SK-N-SH (cell line): ENCODE measurements at regions not wholly inside any gene's neighbourhood (a gene's known extent, or its start where the extent isn't known, plus 50 kb on each side); places are given as distances from the start of the nearest gene placed in this dataset.

ENCODE experiments used
- CTCF ChIA-PET: fragments of 300-600, 350-600 bp; formaldehyde crosslinking; extraction: SDS; loops from one replicate; lab custom pipeline; 2021; lab: Yijun Ruan, JAX
- POLR2A ChIA-PET: fragments of 350-600 bp; sonication (Branson Sonifier 250); formaldehyde crosslinking; extraction: SDS; loops from one replicate; lab custom pipeline; 2020; ENCODE audit warnings: antibody characterized with exemption, inconsistent platforms; lab: Yijun Ruan, JAX
- DNase-seq: peaks from one replicate; pipeline ENCODE4 v3.0.0; 2012
- H2AFZ ChIP-seq: fragments of 200-600 bp; sonication (generic); 2 replicates; pipeline ENCODE4 v1.8.1; 2016; ENCODE audit warnings: antibody characterized with exemption, mild to moderate bottlenecking, low read depth
- H3F3A ChIP-seq: fragments of 200-600 bp; sonication (generic); replicated peaks from 2 replicates; pipeline ENCODE3; 2016; ENCODE audit warnings: antibody characterized with exemption, mild to moderate bottlenecking; ENCODE audit not compliant: insufficient read depth
- H3K27ac ChIP-seq, 2 experiments: fragments of 200-500 bp in 1 of 2; fragments of 200-600 bp in 1 of 2; sonication (Bioruptor generic) in 1 of 2; sonication (generic), shearing (Covaris generic) in 1 of 2; 2 replicates each; pipeline versions ENCODE4 v1.5.1 to v1.6.1; 2014 to 2016; ENCODE audit warnings: low read depth in 2 of 2, inconsistent platforms in 1 of 2, low read length in 1 of 2, mild to moderate bottlenecking in 1 of 2, mixed read lengths in 1 of 2
- H3K27me3 ChIP-seq: fragments of 200-600 bp; sonication (generic), shearing (Covaris generic); 2 replicates; pipeline ENCODE4 v1.6.1; 2016; ENCODE audit warnings: mixed run types; ENCODE audit not compliant: insufficient read depth
- H3K36me3 ChIP-seq, 2 experiments: fragments of 200-500 bp in 1 of 2; fragments of 200-600 bp in 1 of 2; sonication (Bioruptor generic) in 1 of 2; sonication (generic) in 1 of 2; replicated peaks in 1 of 2; 2 replicates each; pipeline versions ENCODE3 to v1.5.1; 2014 to 2016; ENCODE audit warnings: low read length in 1 of 2, mild to moderate bottlenecking in 1 of 2; ENCODE audit not compliant: insufficient read depth in 2 of 2, control insufficient read depth in 1 of 2
- H3K4me1 ChIP-seq, 2 experiments: fragments of 200-500 bp in 1 of 2; fragments of 200-600 bp in 1 of 2; sonication (Bioruptor generic) in 1 of 2; sonication (generic), shearing (Covaris generic) in 1 of 2; 2 replicates each; pipeline versions ENCODE4 v1.5.1 to v1.6.1; 2014 to 2016; ENCODE audit warnings: low read depth in 1 of 2, low read length in 1 of 2, mixed run types in 1 of 2; ENCODE audit not compliant: insufficient read depth in 2 of 2, control insufficient read depth in 1 of 2
- H3K4me2 ChIP-seq: fragments of 200-600 bp; sonication (generic), shearing (Covaris generic); 2 replicates; pipeline ENCODE4 v1.6.1; 2017; ENCODE audit warnings: mixed run types
- H3K4me3 ChIP-seq, 2 experiments: fragments of 200-500 bp in 1 of 2; fragments of 200-600 bp in 1 of 2; sonication (Bioruptor generic) in 1 of 2; sonication (generic), shearing (Covaris generic) in 1 of 2; 2 replicates each; pipeline versions ENCODE4 v1.5.1 to v1.8.1; 2014 to 2016; ENCODE audit warnings: low read depth in 2 of 2, inconsistent platforms in 1 of 2, low read length in 1 of 2, mild to moderate bottlenecking in 1 of 2, mixed read lengths in 1 of 2, moderate library complexity in 1 of 2
- H3K79me2 ChIP-seq: fragments of 200-600 bp; sonication (generic); 2 replicates; pipeline ENCODE4 v1.8.1; 2017; ENCODE audit warnings: mild to moderate bottlenecking; ENCODE audit not compliant: insufficient read depth
- H3K9ac ChIP-seq: fragments of 200-600 bp; sonication (generic); 2 replicates; pipeline ENCODE4 v1.6.1; 2017; ENCODE audit warnings: mixed run types
- H3K9me2 ChIP-seq: fragments of 200-600 bp; sonication (generic); 2 replicates; pipeline ENCODE4 v1.6.1; 2017; ENCODE audit warnings: mixed run types
- H3K9me3 ChIP-seq: fragments of 200-600 bp; sonication (generic); 2 replicates; pipeline ENCODE4 v1.6.1; 2017; ENCODE audit warnings: mixed run types, mild to moderate bottlenecking, moderate library complexity
- H4K20me1 ChIP-seq: fragments of 200-600 bp; sonication (generic); 2 replicates; pipeline ENCODE4 v1.6.1; 2017; ENCODE audit warnings: mild to moderate bottlenecking, mixed run types; ENCODE audit not compliant: insufficient read depth
- ELF1 ChIP-seq: IDR thresholded peaks from 2 replicates; pipeline ENCODE4 v1.4.0; 2012
- EZH2phosphoT487 ChIP-seq: fragments of 200-600 bp; sonication (generic); IDR thresholded peaks from 2 replicates; pipeline ENCODE4 v1.6.1; 2017; ENCODE audit warnings: low read depth, mixed run types, mild to moderate bottlenecking, antibody characterized with exemption, moderate library complexity, borderline replicate concordance
- FOSL2 ChIP-seq: IDR thresholded peaks from 2 replicates; pipeline ENCODE4 v1.4.0; 2012; ENCODE audit warnings: low read depth, mild to moderate bottlenecking, moderate library complexity, borderline replicate concordance
- GATA2 ChIP-seq: sonication (generic); formaldehyde crosslinking; IDR thresholded peaks from 2 replicates; pipeline ENCODE4 v1.5.0; 2020; ENCODE audit warnings: mild to moderate bottlenecking, missing genetic modification reagents
- MXI1 ChIP-seq: IDR thresholded peaks from 2 replicates; pipeline ENCODE4 v1.6.1; 2012; ENCODE audit warnings: mild to moderate bottlenecking, low read depth, low read length, improper control_type of control experiment
- NFIC ChIP-seq: IDR thresholded peaks from 2 replicates; pipeline ENCODE4 v1.4.0; 2012; ENCODE audit warnings: borderline replicate concordance
- NRF1 ChIP-seq: IDR thresholded peaks from 2 replicates; pipeline ENCODE4 v1.6.1; 2012; ENCODE audit warnings: low read depth, mild to moderate bottlenecking, low read length
- POLR2AphosphoS5 ChIP-seq: IDR thresholded peaks from 2 replicates; pipeline ENCODE4 v1.6.1; 2012; ENCODE audit warnings: low read depth, low read length
- RFX5 ChIP-seq: IDR thresholded peaks from 2 replicates; pipeline ENCODE4 v1.6.1; 2012; ENCODE audit warnings: mild to moderate bottlenecking, improper control_type of control experiment, low read length
- TAF1 ChIP-seq: IDR thresholded peaks from 2 replicates; pipeline ENCODE4 v1.6.1; 2012; ENCODE audit warnings: low read depth, mild to moderate bottlenecking, low read length, moderate library complexity, borderline replicate concordance
- WGBS: methylation state at CpG from one replicate; pipeline ENCODE4 v1.1.6; 2017; ENCODE audit warnings: low lambda C conversion rate; 5-methylcytosine and 5-hydroxymethylcytosine counted together
- TF ChIP-seq, protein P1 (sequence below): fragments of 150-350 bp; IDR thresholded peaks from 2 replicates; pipeline ENCODE4 v1.6.1; 2017; ENCODE audit warnings: antibody characterized with exemption, low read length, low read depth, borderline replicate concordance
- TF ChIP-seq, protein P2 (sequence below): fragments of 150-350 bp; IDR thresholded peaks from 2 replicates; pipeline ENCODE4 v1.6.1; 2016; ENCODE audit warnings: mild to moderate bottlenecking, low read depth, low read length
- TF ChIP-seq, protein P3 (sequence below): IDR thresholded peaks from 2 replicates; pipeline ENCODE4 v1.4.0; 2012; ENCODE audit warnings: low read depth
- TF ChIP-seq, protein P4 (sequence below): IDR thresholded peaks from 2 replicates; pipeline ENCODE4 v1.6.1; 2012; ENCODE audit warnings: mild to moderate bottlenecking, low read depth, low read length, moderate library complexity
- TF ChIP-seq, protein P5 (sequence below): fragments of 200-600 bp; sonication (generic); IDR thresholded peaks from 2 replicates; pipeline ENCODE4 v1.6.1; 2017; ENCODE audit warnings: antibody characterized with exemption, mild to moderate bottlenecking, moderate library complexity
- TF ChIP-seq, protein P6 (sequence below): IDR thresholded peaks from 2 replicates; pipeline ENCODE4; 2012

DNA sequence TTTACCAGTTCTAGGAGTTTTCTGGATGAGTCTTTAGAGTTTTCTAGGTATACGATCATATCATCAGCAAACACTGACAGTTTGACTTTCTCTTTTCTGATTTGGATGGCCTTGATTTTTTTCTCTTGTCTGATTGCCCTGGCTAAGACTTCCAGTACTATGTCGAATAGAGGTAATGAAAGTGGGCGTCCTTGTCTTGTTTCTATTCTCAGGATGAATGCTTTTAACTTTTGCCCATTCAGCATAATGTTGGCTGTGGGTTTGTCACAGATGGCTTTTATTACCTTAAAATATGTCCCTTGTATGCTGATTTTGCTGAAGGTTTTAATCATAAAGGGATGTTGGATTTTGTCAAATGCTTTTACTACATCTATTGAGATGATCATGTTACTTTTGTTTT is 223.2 kb upstream of the COBL start:
- Histone ChIP-seq H3K79me2 (no peaks in the 10 kb centered on the region), H3K9me2 (no peaks in the 10 kb centered on the region), H3K27ac (no peak overlapping the region), H2AFZ (no peak overlapping the region), H3K9ac (no peak overlapping the region), H3K36me3 (no peaks in the 10 kb centered on the region), H3K4me1 (no peaks in the 10 kb centered on the region), H4K20me1 (no peaks in the 10 kb centered on the region), H3K4me2 (no peak overlapping the region), H3K4me3 (no peak overlapping the region), H3K9me3 (peaks cover 8% of the 10 kb centered on the region; the same call in 1 of the 2 replicates), H3F3A (no peaks in the 10 kb centered on the region), H3K27me3 (no peaks in the 10 kb centered on the region)
- TF ChIP-seq, protein P1, sequence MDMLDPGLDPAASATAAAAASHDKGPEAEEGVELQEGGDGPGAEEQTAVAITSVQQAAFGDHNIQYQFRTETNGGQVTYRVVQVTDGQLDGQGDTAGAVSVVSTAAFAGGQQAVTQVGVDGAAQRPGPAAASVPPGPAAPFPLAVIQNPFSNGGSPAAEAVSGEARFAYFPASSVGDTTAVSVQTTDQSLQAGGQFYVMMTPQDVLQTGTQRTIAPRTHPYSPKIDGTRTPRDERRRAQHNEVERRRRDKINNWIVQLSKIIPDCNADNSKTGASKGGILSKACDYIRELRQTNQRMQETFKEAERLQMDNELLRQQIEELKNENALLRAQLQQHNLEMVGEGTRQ: no peak
- TF ChIP-seq, protein P2, sequence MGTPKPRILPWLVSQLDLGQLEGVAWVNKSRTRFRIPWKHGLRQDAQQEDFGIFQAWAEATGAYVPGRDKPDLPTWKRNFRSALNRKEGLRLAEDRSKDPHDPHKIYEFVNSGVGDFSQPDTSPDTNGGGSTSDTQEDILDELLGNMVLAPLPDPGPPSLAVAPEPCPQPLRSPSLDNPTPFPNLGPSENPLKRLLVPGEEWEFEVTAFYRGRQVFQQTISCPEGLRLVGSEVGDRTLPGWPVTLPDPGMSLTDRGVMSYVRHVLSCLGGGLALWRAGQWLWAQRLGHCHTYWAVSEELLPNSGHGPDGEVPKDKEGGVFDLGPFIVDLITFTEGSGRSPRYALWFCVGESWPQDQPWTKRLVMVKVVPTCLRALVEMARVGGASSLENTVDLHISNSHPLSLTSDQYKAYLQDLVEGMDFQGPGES: no peak
- no peak for TF ChIP-seq POLR2AphosphoS5
- TF ChIP-seq ELF1: no peak
- no peak for TF ChIP-seq FOSL2
- TF ChIP-seq, protein P3, sequence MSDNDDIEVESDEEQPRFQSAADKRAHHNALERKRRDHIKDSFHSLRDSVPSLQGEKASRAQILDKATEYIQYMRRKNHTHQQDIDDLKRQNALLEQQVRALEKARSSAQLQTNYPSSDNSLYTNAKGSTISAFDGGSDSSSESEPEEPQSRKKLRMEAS: no peak
- no peak for DNase-seq
- ChIA-PET POLR2A (no interaction called here), CTCF (no interaction called here)
- 19% methylated on average over 3 of the region's 3 CpGs for WGBS

DNA sequence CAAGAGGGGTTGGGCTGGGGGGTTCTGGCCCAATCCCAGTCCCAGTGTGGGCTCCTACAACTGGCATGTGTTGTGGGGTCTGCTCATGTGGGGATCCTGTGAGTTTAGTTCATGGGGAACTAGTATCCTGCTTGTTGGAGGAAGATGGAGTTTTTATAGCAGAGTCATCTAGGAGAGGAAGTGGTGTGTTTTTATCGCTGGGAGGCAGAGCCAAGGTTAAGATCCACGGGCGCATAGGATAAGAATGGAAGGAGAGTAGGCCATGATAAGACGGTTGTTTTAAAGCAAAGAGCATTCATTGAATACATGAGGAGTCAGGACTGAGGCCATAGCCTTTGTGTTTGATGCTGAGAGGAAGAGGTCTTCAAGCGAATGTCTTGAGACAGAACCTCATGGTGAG is 211.6 kb upstream of the COBL start:
- TF ChIP-seq, protein P4, sequence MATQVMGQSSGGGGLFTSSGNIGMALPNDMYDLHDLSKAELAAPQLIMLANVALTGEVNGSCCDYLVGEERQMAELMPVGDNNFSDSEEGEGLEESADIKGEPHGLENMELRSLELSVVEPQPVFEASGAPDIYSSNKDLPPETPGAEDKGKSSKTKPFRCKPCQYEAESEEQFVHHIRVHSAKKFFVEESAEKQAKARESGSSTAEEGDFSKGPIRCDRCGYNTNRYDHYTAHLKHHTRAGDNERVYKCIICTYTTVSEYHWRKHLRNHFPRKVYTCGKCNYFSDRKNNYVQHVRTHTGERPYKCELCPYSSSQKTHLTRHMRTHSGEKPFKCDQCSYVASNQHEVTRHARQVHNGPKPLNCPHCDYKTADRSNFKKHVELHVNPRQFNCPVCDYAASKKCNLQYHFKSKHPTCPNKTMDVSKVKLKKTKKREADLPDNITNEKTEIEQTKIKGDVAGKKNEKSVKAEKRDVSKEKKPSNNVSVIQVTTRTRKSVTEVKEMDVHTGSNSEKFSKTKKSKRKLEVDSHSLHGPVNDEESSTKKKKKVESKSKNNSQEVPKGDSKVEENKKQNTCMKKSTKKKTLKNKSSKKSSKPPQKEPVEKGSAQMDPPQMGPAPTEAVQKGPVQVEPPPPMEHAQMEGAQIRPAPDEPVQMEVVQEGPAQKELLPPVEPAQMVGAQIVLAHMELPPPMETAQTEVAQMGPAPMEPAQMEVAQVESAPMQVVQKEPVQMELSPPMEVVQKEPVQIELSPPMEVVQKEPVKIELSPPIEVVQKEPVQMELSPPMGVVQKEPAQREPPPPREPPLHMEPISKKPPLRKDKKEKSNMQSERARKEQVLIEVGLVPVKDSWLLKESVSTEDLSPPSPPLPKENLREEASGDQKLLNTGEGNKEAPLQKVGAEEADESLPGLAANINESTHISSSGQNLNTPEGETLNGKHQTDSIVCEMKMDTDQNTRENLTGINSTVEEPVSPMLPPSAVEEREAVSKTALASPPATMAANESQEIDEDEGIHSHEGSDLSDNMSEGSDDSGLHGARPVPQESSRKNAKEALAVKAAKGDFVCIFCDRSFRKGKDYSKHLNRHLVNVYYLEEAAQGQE: no peak
- TF ChIP-seq, protein P3: no peak
- TF ChIP-seq, protein P5, sequence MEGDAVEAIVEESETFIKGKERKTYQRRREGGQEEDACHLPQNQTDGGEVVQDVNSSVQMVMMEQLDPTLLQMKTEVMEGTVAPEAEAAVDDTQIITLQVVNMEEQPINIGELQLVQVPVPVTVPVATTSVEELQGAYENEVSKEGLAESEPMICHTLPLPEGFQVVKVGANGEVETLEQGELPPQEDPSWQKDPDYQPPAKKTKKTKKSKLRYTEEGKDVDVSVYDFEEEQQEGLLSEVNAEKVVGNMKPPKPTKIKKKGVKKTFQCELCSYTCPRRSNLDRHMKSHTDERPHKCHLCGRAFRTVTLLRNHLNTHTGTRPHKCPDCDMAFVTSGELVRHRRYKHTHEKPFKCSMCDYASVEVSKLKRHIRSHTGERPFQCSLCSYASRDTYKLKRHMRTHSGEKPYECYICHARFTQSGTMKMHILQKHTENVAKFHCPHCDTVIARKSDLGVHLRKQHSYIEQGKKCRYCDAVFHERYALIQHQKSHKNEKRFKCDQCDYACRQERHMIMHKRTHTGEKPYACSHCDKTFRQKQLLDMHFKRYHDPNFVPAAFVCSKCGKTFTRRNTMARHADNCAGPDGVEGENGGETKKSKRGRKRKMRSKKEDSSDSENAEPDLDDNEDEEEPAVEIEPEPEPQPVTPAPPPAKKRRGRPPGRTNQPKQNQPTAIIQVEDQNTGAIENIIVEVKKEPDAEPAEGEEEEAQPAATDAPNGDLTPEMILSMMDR: no peak
- TF ChIP-seq GATA2 (CRISPR knock-in tag) (no peak), POLR2AphosphoS5 (no peak), EZH2phosphoT487 (no peak), TAF1 (no peak), NRF1 (no peak), MXI1 (no peak), RFX5 (no peak), NFIC (no peak)
- TF ChIP-seq, protein P6, sequence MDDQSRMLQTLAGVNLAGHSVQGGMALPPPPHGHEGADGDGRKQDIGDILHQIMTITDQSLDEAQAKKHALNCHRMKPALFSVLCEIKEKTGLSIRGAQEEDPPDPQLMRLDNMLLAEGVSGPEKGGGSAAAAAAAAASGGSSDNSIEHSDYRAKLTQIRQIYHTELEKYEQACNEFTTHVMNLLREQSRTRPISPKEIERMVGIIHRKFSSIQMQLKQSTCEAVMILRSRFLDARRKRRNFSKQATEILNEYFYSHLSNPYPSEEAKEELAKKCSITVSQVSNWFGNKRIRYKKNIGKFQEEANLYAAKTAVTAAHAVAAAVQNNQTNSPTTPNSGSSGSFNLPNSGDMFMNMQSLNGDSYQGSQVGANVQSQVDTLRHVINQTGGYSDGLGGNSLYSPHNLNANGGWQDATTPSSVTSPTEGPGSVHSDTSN: no peak
- TF ChIP-seq, protein P1: no peak
- Histone ChIP-seq H3K9me2 (no peaks in the 10 kb centered on the region), H3K36me3 (no peaks in the 10 kb centered on the region), H3K27me3 (no peaks in the 10 kb centered on the region), H3K9ac (no peak overlapping the region), H3K4me3 (no peak overlapping the region), H3K4me2 (no peak overlapping the region), H3K4me1 (no peaks in the 10 kb centered on the region), H4K20me1 (no peaks in the 10 kb centered on the region), H2AFZ (no peak overlapping the region), H3K27ac (no peak overlapping the region), H3K9me3 (no peaks in the 10 kb centered on the region; the same call in 1 of the 2 replicates), H3K79me2 (no peaks in the 10 kb centered on the region), H3F3A (no peaks in the 10 kb centered on the region)
- no peak for DNase-seq
- ChIA-PET CTCF (no interaction called here), POLR2A (no interaction called here)
- WGBS: no CpG with 5 or more reads among the region's 5 CpGs
